GM12865 (cell line): ENCODE measurements at regions not wholly inside any gene's neighbourhood (a gene's known extent, or its start where the extent isn't known, plus 50 kb on each side); places are given as distances from the start of the nearest gene placed in this dataset.

Source experiments
- DNase-seq: peaks from one replicate; pipeline ENCODE4 v3.0.0; 2010; ENCODE audit warnings: low read depth
- H3K4me3 ChIP-seq: 2 replicates; pipeline ENCODE4 v1.5.1; 2011; ENCODE audit warnings: mild to moderate bottlenecking, low read depth, low read length, control low read depth
- TF ChIP-seq, protein P1 (sequence below): IDR thresholded peaks from 2 replicates; pipeline ENCODE4 v1.5.1; 2011; ENCODE audit warnings: low read length, control low read depth, low read depth, inconsistent platforms; ENCODE audit not compliant: insufficient read depth; ENCODE audit errors: missing control alignments

- H3K4me3 ChIP-seq = no peak overlapping the region
- TF ChIP-seq, protein P1, sequence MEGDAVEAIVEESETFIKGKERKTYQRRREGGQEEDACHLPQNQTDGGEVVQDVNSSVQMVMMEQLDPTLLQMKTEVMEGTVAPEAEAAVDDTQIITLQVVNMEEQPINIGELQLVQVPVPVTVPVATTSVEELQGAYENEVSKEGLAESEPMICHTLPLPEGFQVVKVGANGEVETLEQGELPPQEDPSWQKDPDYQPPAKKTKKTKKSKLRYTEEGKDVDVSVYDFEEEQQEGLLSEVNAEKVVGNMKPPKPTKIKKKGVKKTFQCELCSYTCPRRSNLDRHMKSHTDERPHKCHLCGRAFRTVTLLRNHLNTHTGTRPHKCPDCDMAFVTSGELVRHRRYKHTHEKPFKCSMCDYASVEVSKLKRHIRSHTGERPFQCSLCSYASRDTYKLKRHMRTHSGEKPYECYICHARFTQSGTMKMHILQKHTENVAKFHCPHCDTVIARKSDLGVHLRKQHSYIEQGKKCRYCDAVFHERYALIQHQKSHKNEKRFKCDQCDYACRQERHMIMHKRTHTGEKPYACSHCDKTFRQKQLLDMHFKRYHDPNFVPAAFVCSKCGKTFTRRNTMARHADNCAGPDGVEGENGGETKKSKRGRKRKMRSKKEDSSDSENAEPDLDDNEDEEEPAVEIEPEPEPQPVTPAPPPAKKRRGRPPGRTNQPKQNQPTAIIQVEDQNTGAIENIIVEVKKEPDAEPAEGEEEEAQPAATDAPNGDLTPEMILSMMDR = no peak
- no peak for DNase-seq
Observed at GRCh38 chr6:91088976-91089375, 502.1 kb upstream of the MAP3K7 start.

GRCh38 chr6:91088515-91088914 is 501.6 kb upstream of the MAP3K7 start:
- TF ChIP-seq, protein P1 = no peak
- DNase-seq = no peak
- H3K4me3 ChIP-seq = no peak overlapping the region

GRCh38 chr6:91087908-91088307 is 501.0 kb upstream of the MAP3K7 start:
- DNase-seq = no peak
- H3K4me3 ChIP-seq = no peak overlapping the region
- TF ChIP-seq, protein P1 = no peak

DNA sequence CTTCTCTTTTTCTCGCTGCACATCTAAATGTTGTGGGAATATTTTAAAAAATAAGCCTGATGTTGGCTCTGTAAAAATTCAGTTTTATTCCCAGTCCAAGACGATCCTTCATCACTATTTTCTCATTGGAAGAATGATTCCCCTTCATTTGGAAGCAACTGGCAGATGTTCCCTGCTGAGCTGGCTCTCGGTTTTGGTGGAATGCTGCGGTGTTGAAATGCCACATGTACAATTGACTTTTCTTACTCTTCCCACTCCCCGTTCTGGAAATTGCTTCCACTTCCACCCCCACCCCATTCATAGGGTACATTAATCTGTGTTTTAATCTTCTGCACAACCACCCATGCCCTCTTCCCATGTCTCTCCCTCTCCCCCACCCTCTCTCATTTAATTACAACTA is 496.3 kb upstream of the MAP3K7 start:
- H3K4me3 ChIP-seq = no peak overlapping the region
- DNase-seq = no peak
- TF ChIP-seq, protein P1 = no peak

DNA sequence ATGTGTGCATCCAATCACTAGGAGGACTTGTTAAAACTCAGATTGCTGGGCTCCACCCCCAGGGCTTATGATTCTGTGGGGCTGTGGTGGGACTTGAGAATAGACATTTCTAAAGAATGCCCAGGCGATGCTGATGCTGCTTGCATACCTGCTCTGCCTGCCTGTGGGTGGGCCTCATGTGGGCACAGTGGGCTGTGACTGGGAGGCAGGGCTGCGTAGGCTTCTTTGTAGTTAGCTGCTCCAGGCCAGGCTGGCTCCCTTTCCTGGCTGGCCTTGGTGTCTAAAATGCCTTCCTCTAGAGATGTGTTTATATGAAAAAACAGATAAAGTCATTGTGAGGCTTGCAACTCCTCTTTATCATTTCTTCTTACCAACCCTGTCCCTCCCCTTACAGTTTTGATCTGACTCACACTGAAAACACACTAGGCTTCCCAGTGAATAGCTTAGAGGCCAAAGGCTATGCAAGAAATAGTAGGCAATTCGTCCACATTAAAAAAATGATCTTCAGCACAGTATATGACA is 495.5 kb upstream of the MAP3K7 start:
- DNase-seq = no peak
- no peak overlapping the region for H3K4me3 ChIP-seq
- TF ChIP-seq, protein P1 = no peak

GRCh38 chr6:91081452-91082067 is 494.7 kb upstream of the MAP3K7 start:
- TF ChIP-seq, protein P1 = peak; percentile 64
- DNase-seq = peak; percentile 49
- H3K4me3 ChIP-seq = no peak overlapping the region

DNA sequence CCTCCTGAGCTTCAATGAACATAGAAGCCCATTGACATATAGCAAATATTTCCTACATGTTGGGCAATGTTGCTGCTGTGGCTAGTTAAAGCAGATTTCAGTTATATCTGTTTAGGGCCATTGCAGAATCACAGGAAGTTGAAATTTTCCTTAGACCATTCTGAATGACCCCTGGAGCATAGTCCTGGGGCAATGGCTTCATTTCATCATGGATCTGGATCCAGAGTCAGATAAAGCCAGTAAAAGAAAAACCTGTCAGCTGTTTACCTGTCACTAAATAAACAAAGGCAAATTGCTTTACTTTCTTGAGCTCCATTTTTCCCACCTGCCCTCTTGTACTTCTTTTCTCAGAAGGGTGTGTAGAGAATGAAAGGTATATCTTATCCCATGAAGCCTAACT is 494.0 kb upstream of the MAP3K7 start:
- DNase-seq = no peak
- H3K4me3 ChIP-seq = no peak overlapping the region
- TF ChIP-seq, protein P1 = no peak
